Gastrocnemius medialis (tissue), 4 donors: ENCODE measurements at regions not wholly inside any gene's neighbourhood (a gene's known extent, or its start where the extent isn't known, plus 50 kb on each side); places are given as distances from the start of the nearest gene placed in this dataset.

Experiments
- ATAC-seq, 2 donors: fragments of 150-250 bp; one replicate each; pipeline ENCODE4 v1.9.1; 2016
- DNase-seq, 2 donors: peaks; one replicate each; pipeline ENCODE4 v3.0.0-alpha.2; 2019
- H3K27ac ChIP-seq, 4 donors: fragments of 200-600 bp; sonication (generic); 1 replicate in 1 of 4; 2 replicates in 3 of 4; pipeline ENCODE4 v1.5.1; 2016 to 2018; ENCODE audit warnings: mild to moderate bottlenecking in 2 of 4, moderate library complexity in 1 of 4
- H3K27me3 ChIP-seq, 3 donors: fragments of 200-600 bp; sonication (generic) in 2 of 3; 1 replicate in 1 of 3; 2 replicates in 2 of 3; pipeline versions ENCODE4 v1.5.1 to v1.6.0; 2016 to 2019; ENCODE audit warnings: mild to moderate bottlenecking in 1 of 3, moderate library complexity in 1 of 3
- H3K36me3 ChIP-seq, 2 donors: fragments of 200-600 bp; sonication (generic) in 1 of 2; one replicate each; pipeline ENCODE4 v1.5.1; 2017 to 2018
- H3K4me1 ChIP-seq, 2 donors: fragments of 200-600 bp; sonication (generic) in 1 of 2; one replicate each; pipeline ENCODE4 v1.5.1; 2016 to 2017; ENCODE audit warnings: mild to moderate bottlenecking in 2 of 2
- H3K4me3 ChIP-seq, 4 donors: fragments of 200-600 bp; sonication (generic) in 3 of 4; 1 replicate in 1 of 4; 2 replicates in 3 of 4; pipeline ENCODE4 v1.5.1; 2016 to 2019; ENCODE audit warnings: mild to moderate bottlenecking in 2 of 4
- H3K9me3 ChIP-seq, 3 donors: fragments of 200-600 bp; sonication (generic) in 2 of 3; 1 replicate in 1 of 3; 2 replicates in 2 of 3; pipeline ENCODE4 v1.5.1; 2016 to 2019
- POLR2A ChIP-seq, 2 donors: fragments of 450-650 bp; IDR thresholded peaks; one replicate each; pipeline ENCODE4 v1.6.1; 2017; ENCODE audit warnings: antibody characterized with exemption in 2 of 2, mild to moderate bottlenecking in 2 of 2, moderate library complexity in 2 of 2
- in situ Hi-C, 4 donors: fragments of 200-750 bp; cut with MboI; loops; one replicate each; pipeline versions ENCODE4 v1.15.0 to v1.8.0; 2017; ENCODE audit warnings: low sequenced_read_pairs in 4 of 4
- intact Hi-C: fragments of 100-400 bp; cut with DNase I; formaldehyde crosslinking; loops from one replicate; pipeline ENCODE4 v1.15.1; 2023; ENCODE audit warnings: low total_unique reads
- TF ChIP-seq, protein P1 (sequence below), 5 experiments: fragments of 450-650 bp in 3 of 5; fragments of 200-600 bp in 2 of 5; sonication (generic) in 2 of 5; IDR thresholded peaks in 4 of 5; conservative IDR thresholded peaks in 1 of 5; 1 replicate in 4 of 5; 2 replicates in 1 of 5; pipeline ENCODE4 v1.5.1; 2016 to 2019; ENCODE audit warnings: antibody characterized with exemption in 5 of 5, mild to moderate bottlenecking in 3 of 5, moderate library complexity in 3 of 5

DNA sequence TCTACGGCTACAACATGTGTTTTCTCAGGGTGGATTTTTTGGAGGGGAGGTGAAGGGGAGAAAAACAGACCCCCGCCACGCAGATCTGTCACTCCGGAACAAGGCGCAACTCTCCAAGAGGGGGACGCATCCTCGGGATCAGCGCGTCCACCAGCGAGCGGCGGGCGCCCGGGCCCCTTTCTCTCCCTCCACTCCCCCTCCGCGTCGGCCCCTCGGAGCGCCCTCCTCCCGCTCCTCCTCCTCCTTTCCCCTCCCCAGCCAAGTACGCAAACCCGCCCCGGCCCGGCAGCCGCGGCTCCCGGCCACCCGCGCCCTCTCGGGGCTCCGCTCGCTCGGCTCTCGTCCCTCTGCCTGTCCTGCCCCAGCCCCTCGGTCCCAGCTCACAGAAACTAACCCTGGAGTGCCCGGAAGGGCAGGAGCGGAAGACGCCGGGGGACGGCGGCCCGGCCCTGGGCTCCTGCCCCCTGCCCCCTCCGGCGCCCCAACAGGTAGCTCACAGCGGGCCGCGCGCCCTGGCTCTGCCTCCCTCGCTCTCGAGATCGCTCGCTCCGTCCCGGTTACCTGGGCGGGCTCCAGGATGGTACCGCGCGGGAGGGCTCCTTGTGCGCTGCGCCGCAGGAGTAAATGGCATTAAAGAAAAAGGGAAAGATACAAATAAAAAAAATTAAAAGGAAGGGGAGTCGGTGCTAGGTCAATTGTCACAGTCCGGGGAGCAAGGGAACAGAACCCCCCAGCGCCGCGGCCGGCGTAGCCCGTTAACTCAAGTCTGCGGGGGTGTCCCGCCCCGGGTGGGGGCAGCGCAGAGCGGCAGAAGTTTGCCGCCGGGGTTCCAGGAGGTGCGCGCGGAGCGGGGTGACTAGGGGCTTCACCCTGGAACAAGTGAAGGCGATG lies 131.4 kb upstream of the C11orf58 start:
- in situ Hi-C loops (loop anchor here (10.0 to 25.0 kb wide), 11 partner anchors 412 to 970 kb away; no protein-coding TSS in a partner anchor), intact Hi-C loops (loop anchor here (2.0 to 10.0 kb wide), 9 partner anchors 34 to 1108 kb away; partner anchors contain the start of genes MYOD1 and RPS13)
- DNase-seq (peak; percentile 32 to 43), ATAC-seq (peak in 1 of 2 donors; percentile 2)
- H3K4me3 ChIP-seq, result peak overlapping the region; percentile 70 to 98 (median 94)
- peaks cover 9 to 24% of the 10 kb centered on the region in 2 donors for H3K4me1 ChIP-seq
- no peaks in the 10 kb centered on the region for H3K36me3 ChIP-seq
- peaks cover 0 to 10% (median 4%) of the 10 kb centered on the region in 3 donors for H3K27me3 ChIP-seq
- no peaks in the 10 kb centered on the region for H3K9me3 ChIP-seq
- peak overlapping the region; percentile 91 to 99 (median 96) for H3K27ac ChIP-seq
- TF ChIP-seq, protein P1, sequence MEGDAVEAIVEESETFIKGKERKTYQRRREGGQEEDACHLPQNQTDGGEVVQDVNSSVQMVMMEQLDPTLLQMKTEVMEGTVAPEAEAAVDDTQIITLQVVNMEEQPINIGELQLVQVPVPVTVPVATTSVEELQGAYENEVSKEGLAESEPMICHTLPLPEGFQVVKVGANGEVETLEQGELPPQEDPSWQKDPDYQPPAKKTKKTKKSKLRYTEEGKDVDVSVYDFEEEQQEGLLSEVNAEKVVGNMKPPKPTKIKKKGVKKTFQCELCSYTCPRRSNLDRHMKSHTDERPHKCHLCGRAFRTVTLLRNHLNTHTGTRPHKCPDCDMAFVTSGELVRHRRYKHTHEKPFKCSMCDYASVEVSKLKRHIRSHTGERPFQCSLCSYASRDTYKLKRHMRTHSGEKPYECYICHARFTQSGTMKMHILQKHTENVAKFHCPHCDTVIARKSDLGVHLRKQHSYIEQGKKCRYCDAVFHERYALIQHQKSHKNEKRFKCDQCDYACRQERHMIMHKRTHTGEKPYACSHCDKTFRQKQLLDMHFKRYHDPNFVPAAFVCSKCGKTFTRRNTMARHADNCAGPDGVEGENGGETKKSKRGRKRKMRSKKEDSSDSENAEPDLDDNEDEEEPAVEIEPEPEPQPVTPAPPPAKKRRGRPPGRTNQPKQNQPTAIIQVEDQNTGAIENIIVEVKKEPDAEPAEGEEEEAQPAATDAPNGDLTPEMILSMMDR (IDR thresholded peaks at IDR 0.05 in 4 of 5, conservative IDR thresholded peaks at IDR 0.05 in 1 of 5), result no peak
- TF ChIP-seq POLR2A (IDR thresholded peaks at IDR 0.05), result no peak

DNA sequence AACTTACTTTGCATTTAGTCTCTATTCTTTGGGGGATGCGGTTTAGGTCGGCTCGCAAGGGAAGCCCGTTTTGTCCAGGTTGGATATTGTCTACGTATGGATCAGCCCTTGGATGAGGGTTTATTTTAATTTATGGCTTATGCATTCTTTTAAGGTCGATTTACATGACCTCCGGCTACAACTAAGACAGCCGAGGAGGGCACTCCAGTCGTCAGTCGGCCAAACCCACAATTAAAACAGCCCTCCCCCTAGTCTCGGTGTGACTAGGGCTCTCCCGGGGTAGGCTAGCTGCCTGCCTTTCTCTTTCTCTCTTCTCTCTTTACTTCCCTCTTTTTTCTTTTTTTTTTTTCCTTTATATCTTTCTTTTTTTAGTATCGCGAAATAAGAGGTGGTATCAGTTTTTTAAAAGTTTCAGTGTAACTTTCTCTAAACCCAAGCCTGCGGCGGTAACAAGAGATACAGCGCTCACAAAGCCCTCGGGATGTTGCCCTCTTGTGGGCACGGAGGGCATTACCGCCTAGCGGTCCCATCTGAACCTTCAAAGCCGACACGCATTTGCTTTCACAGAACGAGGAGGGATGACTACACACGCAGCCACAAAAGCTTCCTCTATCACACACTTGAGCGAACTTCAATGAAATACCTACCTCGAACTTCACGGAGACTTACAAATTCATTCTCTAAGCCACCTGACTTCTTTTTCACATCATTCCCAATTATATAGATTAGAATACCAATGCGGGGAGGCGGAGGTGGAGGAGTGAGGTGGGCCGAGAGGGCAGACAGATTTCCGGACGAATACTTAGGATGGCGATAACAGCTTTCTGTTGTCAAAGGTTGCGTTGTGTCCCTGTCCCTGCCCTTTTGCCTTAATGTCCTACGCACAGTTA lies 132.3 kb upstream of the C11orf58 start:
- DNase-seq, result peak; percentile 90 to 92
- Histone ChIP-seq H3K36me3 (no peaks in the 10 kb centered on the region), H3K27me3 (peaks cover 0 to 3% (median 0%) of the 10 kb centered on the region in 3 donors), H3K9me3 (no peaks in the 10 kb centered on the region), H3K4me3 (peak overlapping the region; percentile 70 to 98 (median 94)), H3K27ac (peak overlapping the region; percentile 91 to 99 (median 96)), H3K4me1 (peaks cover 14 to 33% of the 10 kb centered on the region in 2 donors)
- peak; percentile 52 to 54 for ATAC-seq
- peak; percentile 81 to 89 for TF ChIP-seq POLR2A (IDR thresholded peaks at IDR 0.05)
- TF ChIP-seq, protein P1 (IDR thresholded peaks at IDR 0.05 in 4 of 5, conservative IDR thresholded peaks at IDR 0.05 in 1 of 5), result peak; percentile 96 to 98 (median 97)
- in situ Hi-C loops, result loop anchor here (10.0 to 25.0 kb wide), 11 partner anchors 411 to 969 kb away; no protein-coding TSS in a partner anchor
- intact Hi-C loops, result loop anchor here (2.0 to 10.0 kb wide), 12 partner anchors 33 to 1109 kb away; partner anchors contain the start of genes MYOD1 and RPS13

DNA sequence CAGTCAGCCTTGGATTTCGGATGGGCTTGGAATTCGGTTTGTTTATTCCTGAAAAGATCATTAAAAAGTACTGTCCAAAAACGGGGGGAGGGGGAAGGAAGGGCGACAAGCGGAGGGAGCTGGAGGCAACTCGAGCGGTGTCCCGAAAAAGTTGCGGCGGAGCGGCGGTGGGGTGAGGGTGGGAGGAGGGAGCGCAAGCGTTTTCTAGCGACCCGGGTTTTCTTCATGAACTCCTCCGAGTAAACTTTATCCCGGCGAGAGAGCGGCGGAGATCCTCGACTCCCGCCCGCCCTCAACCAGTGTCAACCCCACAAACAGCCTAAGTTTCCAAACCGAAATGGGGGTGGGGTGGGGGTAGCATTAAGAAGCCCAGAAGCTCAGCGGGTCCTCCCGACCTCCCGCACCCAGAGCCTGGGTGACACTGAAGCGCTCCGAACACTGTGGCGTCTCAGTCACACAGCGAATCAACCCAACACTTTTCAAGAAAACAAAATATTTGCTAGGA lies 133.0 kb upstream of the C11orf58 start:
- H3K27ac ChIP-seq, result peak overlapping the region; percentile 91 to 99 (median 96)
- ATAC-seq (peak; percentile 10 to 14), DNase-seq (peak; percentile 47 to 66)
- H3K36me3 ChIP-seq, result no peaks in the 10 kb centered on the region
- in situ Hi-C loops (loop anchor here (10.0 to 25.0 kb wide), 11 partner anchors 411 to 968 kb away; no protein-coding TSS in a partner anchor), intact Hi-C loops (loop anchor here (2.0 to 10.0 kb wide), 7 partner anchors 93 to 1109 kb away; partner anchors contain the start of genes MYOD1 and RPS13)
- H3K4me3 ChIP-seq, result peak overlapping the region; percentile 70 to 98 (median 94)
- H3K27me3 ChIP-seq, result no peaks in the 10 kb centered on the region
- peak; percentile 58 to 86 for TF ChIP-seq POLR2A (IDR thresholded peaks at IDR 0.05)
- TF ChIP-seq, protein P1 (IDR thresholded peaks at IDR 0.05 in 4 of 5, conservative IDR thresholded peaks at IDR 0.05 in 1 of 5), result no peak
- H3K9me3 ChIP-seq, result no peaks in the 10 kb centered on the region
- H3K4me1 ChIP-seq, result peaks cover 14 to 39% of the 10 kb centered on the region in 2 donors
